Endometrium (tissue), 2 donors: ENCODE measurements at regions not wholly inside any gene's neighbourhood (a gene's known extent, or its start where the extent isn't known, plus 50 kb on each side); places are given as distances from the start of the nearest gene placed in this dataset.

Experiments used
- FAIRE-seq: peaks from 2 replicates; lab custom pipeline; 2012; peaks lifted over from hg19 to GRCh38; lab: Jason Lieb, UNC
- donor health status: control.
- donor health status: control.

DNA sequence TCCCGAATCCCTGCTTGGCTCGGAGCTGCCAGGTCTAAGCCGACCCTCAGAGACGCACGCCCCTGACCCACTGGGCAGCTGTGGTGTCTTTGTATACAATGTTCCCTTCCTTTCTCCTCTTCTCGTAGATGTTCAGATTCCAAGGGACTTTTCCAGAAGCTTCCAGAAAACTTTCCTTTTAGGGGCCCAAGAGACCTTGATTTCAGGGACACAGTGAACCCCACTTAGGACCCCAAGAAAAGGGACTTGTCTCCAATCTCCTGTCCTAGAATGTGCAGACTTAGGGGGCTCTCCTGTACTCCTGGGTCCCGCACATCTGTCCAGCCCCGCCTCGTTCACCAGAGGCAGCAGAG, 103.5 kb downstream of the EDN3 start:
- no peak for FAIRE-seq

DNA sequence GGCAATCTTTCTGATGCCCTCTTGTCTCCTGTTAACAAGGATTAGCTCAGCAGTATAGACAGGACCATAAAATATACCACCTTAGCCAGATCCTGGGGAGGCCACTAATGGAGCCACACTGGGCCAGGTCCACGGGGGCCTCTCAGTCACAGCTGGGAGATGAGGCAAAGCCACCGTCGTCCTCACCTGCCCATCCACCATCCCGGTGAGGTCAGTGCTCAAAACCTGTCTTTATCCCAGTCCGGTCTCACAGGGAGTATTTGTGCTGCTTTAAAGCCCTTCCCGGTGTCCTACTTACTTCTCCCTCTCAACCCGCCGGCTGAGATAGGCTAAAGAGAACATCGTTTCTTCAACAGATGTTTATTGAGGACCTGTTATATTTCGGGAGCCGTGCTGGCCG, 104.3 kb downstream of the EDN3 start:
- no peak for FAIRE-seq

- FAIRE-seq = no peak
Measured at GRCh38 chr20:59405226-59406200, 105.1 kb downstream of the EDN3 start.

DNA sequence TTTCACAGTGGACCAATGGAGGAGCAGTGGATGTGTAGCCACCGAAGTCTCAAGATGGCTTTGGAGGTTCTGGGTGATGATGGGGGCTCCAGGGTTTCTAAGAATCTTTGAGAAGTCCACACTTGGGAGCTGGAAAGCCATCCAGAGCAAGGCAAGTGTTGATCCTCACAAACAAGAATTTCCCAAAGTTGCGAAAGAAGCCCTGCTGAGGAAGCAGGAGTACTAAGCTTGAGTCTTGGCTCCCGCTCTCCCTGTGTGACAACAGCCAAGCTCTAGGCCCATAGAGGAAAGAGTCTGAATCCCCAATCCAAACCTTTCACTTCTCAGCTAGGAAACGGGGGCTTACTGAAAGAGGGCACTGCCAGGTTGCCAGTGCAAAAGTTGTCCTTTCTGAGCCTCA, 106.0 kb downstream of the EDN3 start:
- no peak for FAIRE-seq

- no peak for FAIRE-seq
Measured at GRCh38 chr20:59411170-59411569, 110.8 kb downstream of the EDN3 start.

- no peak for FAIRE-seq
Measured at GRCh38 chr20:59411589-59411988, 111.2 kb downstream of the EDN3 start.

DNA sequence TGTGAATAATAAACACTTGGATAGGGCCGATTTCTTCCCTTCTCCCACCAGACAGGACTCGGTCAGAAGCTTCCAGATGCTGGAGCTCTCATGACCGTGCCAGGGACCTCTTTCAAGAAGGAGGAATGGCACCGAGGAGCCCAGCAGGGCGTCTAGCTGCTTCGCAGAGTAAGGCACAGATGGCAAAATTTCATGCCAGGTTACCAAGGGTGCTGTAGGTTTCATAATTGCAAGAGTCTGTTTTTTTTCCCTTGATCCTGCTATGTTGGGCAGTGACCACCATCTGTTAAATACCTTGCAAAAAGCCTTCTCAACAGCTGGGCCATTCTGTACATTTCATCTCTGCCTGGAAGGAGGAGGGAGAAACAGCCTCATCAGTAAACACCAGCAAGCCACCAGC, 111.8 kb downstream of the EDN3 start:
- FAIRE-seq = no peak

DNA sequence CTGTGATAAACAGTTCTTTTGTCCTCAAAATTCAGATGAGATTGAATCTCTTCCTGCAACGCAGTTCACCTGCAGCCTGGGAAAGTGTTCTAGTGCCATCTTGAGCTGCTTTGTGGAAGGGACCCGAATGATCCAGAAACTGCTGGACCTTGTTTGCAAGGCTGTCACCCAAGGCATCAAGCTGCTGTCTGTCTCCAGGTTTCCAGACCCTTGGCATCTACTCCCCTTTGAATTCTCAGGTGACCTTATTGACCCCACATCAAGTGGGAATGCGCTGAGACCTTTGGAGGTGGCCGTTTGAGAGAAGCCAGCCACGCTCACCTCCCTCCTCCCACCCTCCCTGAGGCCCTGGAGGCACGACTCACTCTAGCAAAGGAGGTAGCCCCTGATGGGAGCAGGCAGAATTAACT, 112.5 kb downstream of the EDN3 start:
- no peak for FAIRE-seq

GRCh38 chr20:59413326-59413865, 113.0 kb downstream of the EDN3 start:
- FAIRE-seq = no peak

- FAIRE-seq = no peak
Measured at GRCh38 chr20:59414936-59415623, 114.7 kb downstream of the EDN3 start.

GRCh38 chr20:59416916-59417315, 116.5 kb downstream of the EDN3 start:
- no peak for FAIRE-seq

GRCh38 chr20:59421089-59421488, 120.7 kb downstream of the EDN3 start:
- no peak for FAIRE-seq

DNA sequence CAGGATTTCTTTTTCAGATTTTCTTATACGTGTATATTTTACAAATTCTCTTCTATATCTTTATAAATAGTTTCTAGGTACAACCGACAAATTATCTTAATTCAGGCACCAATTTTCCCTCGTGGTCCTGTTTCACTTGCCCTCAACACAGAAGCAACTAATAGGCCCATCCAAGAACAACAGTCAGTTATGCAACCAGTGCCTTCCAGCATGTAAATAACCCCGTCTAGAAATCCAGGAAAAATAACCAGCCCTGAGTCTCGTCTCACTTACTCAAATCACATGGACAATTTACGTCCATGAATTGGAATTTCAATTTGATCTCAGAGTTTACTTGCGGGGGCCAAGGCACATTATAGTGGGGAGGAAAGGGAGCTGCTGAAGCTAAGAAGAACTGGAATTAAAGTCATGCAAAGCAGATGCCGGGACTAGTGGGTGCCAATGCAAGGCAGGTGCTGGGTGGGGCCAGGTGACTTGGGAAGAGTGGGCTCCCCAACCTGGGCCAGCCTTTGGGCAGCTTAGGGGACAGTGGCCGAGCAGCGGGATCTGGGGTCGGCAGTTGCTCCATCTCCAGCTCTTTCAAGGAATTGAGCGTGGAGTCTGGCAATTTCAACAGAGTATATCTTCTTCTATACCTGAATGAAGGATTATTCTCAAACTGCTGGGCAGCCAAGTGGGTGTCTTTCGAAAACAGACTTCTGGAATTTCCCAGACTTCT, 121.7 kb downstream of the EDN3 start:
- no peak for FAIRE-seq

GRCh38 chr20:59422872-59423544, 122.6 kb downstream of the EDN3 start:
- no peak for FAIRE-seq

DNA sequence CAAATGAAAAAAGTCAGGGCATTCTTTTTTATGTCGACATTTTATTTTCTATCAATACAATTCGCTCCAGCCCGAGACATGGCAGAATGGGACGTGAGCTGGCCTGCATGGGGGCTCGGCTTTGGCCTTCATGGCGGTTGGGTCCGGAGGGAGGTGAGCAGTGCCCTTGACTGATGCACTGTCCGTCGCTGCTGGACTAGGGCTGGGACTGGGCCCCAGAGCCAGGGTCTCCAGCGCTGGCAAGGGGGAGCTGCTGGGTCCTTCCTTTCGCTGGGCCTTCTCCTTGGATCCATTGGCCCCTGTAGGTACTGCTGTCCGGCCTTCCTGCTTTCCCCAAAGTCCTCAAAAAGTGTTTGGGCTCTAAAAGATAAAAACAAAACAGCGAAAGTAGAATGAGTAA, 124.6 kb downstream of the EDN3 start:
- FAIRE-seq = no peak

DNA sequence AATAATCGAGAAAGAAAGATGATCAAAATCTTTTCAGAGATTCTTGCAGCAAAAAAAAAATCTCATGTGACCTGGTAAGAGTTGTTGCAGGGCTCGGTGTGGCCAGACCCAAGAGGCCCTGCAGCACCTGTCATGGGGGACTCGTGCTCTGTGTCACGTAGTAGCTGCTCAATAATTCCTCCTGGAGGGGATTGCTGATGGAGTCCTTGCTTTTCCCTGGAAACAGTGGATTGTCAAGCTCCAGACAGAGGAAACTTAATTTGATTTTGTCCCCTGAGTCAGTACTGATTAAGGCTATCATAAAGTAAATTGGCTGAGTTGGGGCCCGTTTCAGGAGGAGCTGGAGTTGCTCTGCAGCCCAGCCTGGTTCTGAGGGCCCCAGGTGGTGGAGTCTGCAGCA, 125.2 kb downstream of the EDN3 start:
- FAIRE-seq = no peak

- no peak for FAIRE-seq
Measured at GRCh38 chr20:59428006-59428405, 127.6 kb downstream of the EDN3 start.

DNA sequence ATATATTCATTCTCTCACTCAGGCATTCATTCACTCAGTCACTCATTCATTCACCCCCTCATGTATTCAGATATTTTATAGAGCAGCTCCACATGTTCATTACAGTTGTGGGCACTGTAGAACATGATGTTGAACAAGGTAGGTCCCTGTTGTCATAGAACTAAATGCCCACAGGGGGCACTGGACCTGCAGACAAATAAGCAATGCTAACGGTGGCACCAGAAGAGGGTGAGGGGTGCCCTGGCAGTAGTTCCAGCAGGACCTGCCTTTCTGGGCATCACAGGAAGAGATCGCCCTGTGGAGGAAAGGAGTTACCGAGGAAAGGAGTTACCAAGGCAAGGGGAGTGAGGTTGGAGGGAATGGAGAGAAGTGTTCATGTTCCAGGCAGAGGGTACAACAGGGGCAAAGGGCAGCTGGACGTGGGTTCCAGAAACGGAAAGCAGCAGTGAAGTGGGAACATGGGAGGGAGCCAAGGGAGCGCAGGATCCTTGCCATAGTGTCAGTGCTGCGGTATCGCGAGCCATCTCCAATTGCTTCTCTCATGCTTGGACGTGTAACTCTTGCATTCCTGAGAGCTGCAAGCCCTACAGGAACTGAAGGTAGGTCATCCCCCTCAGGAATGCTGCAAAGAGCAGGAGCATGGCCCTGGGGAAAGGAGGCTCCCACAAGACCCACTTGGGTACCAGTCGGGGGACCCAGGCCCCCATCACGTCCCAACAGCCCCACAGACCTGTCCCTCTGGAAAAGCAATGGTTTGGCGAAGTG, 128.2 kb downstream of the EDN3 start:
- no peak for FAIRE-seq

GRCh38 chr20:59429396-59429795, 129.0 kb downstream of the EDN3 start:
- FAIRE-seq = no peak

DNA sequence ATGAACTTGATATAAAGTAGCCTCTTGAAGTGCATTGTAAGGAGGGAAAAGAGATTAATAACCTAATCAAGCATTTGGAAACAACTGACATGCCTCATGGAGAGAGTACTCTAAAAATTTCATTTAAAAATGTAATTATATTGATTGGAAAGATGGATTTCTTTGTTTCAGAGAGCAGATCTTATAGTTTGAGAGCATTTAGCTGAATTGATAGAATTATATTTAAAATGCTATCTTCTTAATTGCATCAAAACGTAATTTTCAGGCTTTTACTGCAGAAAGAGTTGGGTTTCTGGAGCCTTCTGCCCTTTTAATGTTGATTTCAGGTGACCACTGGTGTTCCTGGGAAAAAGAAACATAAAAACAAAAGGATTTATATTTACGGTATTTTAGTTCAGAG, 130.6 kb downstream of the EDN3 start:
- no peak for FAIRE-seq

DNA sequence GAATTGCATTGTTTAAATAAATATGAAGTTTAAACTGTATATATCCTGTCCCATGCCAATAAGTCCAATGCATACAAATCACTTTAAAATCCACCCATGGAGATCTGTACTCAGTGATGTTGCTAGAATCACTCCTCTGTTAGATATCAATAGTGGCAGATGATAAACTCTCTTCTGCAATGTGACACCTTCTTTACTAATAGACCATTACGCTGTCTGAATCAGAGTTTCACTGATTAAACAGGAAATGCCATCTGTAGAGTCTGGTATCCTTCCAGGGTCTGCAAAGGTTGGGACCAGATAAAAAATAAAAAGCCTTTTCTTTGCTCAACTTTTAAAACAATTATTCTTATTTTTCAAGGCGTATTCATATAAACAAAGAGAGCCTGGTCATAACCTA, 134.5 kb downstream of the EDN3 start:
- FAIRE-seq = no peak
